ENCODE measurements at regions not wholly inside any gene's neighbourhood (a gene's known extent, or its start where the extent isn't known, plus 50 kb on each side); places are given as distances from the start of the nearest gene placed in this dataset.

DNA sequence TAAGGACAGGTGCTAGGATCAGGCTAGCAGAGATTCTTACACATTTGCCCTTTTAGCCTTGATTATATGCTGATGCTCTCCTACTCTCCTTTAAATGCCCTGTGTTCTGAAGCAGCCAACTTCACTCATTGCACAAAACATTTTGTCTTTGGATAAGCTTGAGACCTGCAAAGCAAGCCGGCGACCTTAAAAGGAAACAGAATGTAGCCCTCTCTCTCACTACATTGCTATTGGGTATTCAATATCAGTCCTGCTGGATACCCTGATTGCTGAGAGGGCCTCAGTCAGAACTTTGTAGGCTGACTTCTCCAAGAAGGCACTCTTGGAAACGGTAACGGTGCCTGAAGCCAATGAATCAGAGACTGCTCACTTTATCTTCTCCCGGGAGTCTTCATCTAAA, 528.9 kb downstream of the DTWD2 start:
- Histone ChIP-seq H3K36me3 (ENCODE audit: control insufficient read depth in 2 of 2, insufficient read depth in 2 of 2, low read length in 1 of 2) (no peaks in the 10 kb centered on the region), H3K27me3 (ENCODE audit: control insufficient read depth in 2 of 2, insufficient read depth in 1 of 2, low read length in 1 of 2) (no peaks in the 10 kb centered on the region), H3K27ac (ENCODE audit: low read depth in 1 of 2, low read length in 1 of 2) (no peak overlapping the region), H3K9me3 (ENCODE audit: control insufficient read depth in 2 of 2, insufficient read depth in 1 of 2, low read length in 1 of 2) (no peaks in the 10 kb centered on the region), H3K4me3 (ENCODE audit: low read length in 2 of 2) (no peak overlapping the region), H3K4me1 (ENCODE audit: control insufficient read depth in 2 of 2, insufficient read depth in 2 of 2, low read length in 2 of 2) (no peaks in the 10 kb centered on the region)
- WGBS: 98% methylated on average over 5 of the region's 5 CpGs
- DNase-seq (ENCODE audit: low read depth in 6 of 9, low spot score in 9 of 9): no peak

DNA sequence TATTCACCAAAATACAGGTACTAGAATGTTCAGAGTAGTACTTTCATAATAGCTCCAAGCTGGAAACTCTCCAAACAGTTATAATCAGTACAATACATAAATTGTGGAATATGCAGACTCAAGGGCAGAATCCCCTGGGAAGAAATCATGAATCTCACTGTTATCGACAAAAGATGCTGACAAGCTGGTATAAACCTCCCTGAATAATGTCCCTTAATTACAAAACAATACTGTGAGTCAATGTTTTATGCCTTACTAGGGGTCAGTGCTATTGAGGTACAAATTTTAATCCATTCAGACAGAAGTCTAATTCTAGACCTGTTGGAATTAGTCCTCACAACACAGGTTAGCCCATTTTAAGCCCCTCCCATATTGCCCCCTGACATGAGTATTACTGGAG, 532.3 kb downstream of the DTWD2 start:
- no peak for DNase-seq (ENCODE audit: low read depth in 6 of 9, low spot score in 9 of 9)
- Histone ChIP-seq H3K27me3 (ENCODE audit: control insufficient read depth in 2 of 2, insufficient read depth in 1 of 2, low read length in 1 of 2) (no peaks in the 10 kb centered on the region), H3K4me3 (ENCODE audit: low read length in 2 of 2) (no peak overlapping the region), H3K27ac (ENCODE audit: low read depth in 1 of 2, low read length in 1 of 2) (no peak overlapping the region), H3K36me3 (ENCODE audit: control insufficient read depth in 2 of 2, insufficient read depth in 2 of 2, low read length in 1 of 2) (no peaks in the 10 kb centered on the region), H3K4me1 (ENCODE audit: control insufficient read depth in 2 of 2, insufficient read depth in 2 of 2, low read length in 2 of 2) (no peaks in the 10 kb centered on the region), H3K9me3 (ENCODE audit: control insufficient read depth in 2 of 2, insufficient read depth in 1 of 2, low read length in 1 of 2) (no peaks in the 10 kb centered on the region)
- WGBS: 97% methylated on average over 1 of the region's 1 CpG

DNA sequence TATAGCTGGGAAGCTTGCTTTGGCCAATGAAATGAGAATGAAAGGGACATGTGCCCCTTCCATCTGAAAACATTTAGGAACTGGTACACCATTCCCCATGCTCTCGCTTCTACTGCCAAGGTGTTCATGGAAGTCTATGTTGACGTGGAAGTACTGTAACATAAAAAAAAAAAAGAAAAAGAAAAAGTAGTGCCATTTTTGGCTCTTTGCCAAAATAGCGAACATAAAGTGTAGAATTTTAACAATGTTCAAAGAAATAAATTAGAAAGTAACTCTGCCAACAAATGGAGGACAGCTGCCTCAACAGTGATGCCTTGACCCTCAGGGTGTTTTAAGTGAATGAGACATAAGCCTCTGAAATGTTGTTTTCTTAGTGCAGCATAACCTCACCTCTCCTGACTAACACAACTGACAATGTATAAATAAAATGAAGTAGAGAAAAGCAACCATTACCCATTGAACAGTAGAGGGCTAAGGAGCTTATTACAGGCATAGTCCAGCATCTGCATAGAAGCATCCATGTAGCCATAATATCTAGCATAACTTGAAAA, 536.6 kb downstream of the DTWD2 start:
- Histone ChIP-seq H3K4me3 (ENCODE audit: low read length in 2 of 2) (no peak overlapping the region), H3K27ac (ENCODE audit: low read depth in 1 of 2, low read length in 1 of 2) (no peak overlapping the region), H3K9me3 (ENCODE audit: control insufficient read depth in 2 of 2, insufficient read depth in 1 of 2, low read length in 1 of 2) (no peaks in the 10 kb centered on the region), H3K4me1 (ENCODE audit: control insufficient read depth in 2 of 2, insufficient read depth in 2 of 2, low read length in 2 of 2) (no peaks in the 10 kb centered on the region), H3K36me3 (ENCODE audit: control insufficient read depth in 2 of 2, insufficient read depth in 2 of 2, low read length in 1 of 2) (no peaks in the 10 kb centered on the region), H3K27me3 (ENCODE audit: control insufficient read depth in 2 of 2, insufficient read depth in 1 of 2, low read length in 1 of 2) (no peaks in the 10 kb centered on the region)
- DNase-seq (ENCODE audit: low read depth in 6 of 9, low spot score in 9 of 9): no peak
- 93% methylated on average over 3 of the region's 3 CpGs for WGBS

DNA sequence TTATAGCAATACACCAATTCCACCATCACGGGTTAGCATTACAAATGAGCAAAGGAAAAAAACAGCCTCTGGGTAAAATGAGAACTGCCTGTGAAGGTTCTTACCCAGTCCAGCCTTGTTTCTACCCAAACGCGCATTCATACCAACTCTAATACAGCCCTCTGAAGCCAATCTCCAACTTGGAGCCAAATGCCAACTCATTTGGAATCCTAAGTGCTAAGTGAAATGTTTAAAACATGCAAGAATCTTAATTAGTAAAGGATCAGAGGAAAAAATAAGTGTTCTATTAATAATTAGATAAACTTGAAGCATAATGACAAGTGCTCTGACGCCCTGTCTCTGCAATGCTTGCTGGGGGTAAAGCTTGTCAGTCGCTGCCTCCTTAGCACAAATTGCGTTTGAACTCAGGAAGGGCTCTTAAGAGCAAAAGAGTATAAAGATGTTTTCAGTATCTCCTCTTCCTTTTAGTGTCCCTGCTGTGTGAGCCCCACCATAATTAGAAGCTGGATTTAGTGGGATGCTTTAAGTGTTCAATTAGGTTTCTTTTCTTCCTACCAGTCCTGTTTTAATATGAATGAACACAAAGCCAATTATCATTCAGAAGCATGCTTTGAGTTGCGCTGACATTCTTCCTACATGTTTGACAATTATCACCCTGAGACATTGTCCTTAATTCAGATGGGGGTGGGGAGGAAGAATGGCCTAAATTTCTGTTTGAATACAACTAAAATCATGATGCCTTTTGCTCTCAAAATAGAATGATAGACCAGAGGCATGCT, 537.6 kb downstream of the DTWD2 start:
- Histone ChIP-seq H3K4me3 (ENCODE audit: low read length in 2 of 2) (no peak overlapping the region), H3K4me1 (ENCODE audit: control insufficient read depth in 2 of 2, insufficient read depth in 2 of 2, low read length in 2 of 2) (no peaks in the 10 kb centered on the region), H3K36me3 (ENCODE audit: control insufficient read depth in 2 of 2, insufficient read depth in 2 of 2, low read length in 1 of 2) (no peaks in the 10 kb centered on the region), H3K27me3 (ENCODE audit: control insufficient read depth in 2 of 2, insufficient read depth in 1 of 2, low read length in 1 of 2) (no peaks in the 10 kb centered on the region), H3K27ac (ENCODE audit: low read depth in 1 of 2, low read length in 1 of 2) (no peak overlapping the region), H3K9me3 (ENCODE audit: control insufficient read depth in 2 of 2, insufficient read depth in 1 of 2, low read length in 1 of 2) (no peaks in the 10 kb centered on the region)
- WGBS: 94% methylated on average over 7 of the region's 7 CpGs
- no peak for DNase-seq (ENCODE audit: low read depth in 6 of 9, low spot score in 9 of 9)

DNA sequence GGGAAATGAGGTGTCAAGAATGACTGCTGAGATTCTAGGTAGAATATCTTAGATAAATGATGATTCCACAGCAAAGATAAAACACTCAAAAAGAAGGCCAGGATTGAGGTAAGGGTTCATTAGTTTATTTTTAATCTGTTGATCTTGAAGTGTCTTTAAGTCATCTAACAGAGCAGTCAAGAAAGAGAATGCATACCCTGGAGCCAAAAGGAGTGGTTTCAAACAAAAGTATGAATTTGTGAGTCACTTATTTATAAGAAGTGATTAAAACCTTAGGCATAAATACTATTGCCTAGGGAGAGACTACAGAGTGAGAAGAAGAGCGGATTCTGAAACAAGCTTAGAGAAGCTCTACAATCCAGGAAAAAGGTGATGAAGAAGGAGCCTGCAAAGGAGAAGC, 541.0 kb downstream of the DTWD2 start:
- H3K4me1 ChIP-seq (ENCODE audit: control insufficient read depth in 2 of 2, insufficient read depth in 2 of 2, low read length in 2 of 2): no peaks in the 10 kb centered on the region
- no peaks in the 10 kb centered on the region for H3K27me3 ChIP-seq (ENCODE audit: control insufficient read depth in 2 of 2, insufficient read depth in 1 of 2, low read length in 1 of 2)
- H3K4me3 ChIP-seq (ENCODE audit: low read length in 2 of 2): no peak overlapping the region
- no peak for DNase-seq (ENCODE audit: low read depth in 6 of 9, low spot score in 9 of 9)
- no peaks in the 10 kb centered on the region for H3K9me3 ChIP-seq (ENCODE audit: control insufficient read depth in 2 of 2, insufficient read depth in 1 of 2, low read length in 1 of 2)
- H3K27ac ChIP-seq (ENCODE audit: low read depth in 1 of 2, low read length in 1 of 2): no peak overlapping the region
- 99% methylated on average over 1 of the region's 1 CpG for WGBS
- no peaks in the 10 kb centered on the region for H3K36me3 ChIP-seq (ENCODE audit: control insufficient read depth in 2 of 2, insufficient read depth in 2 of 2, low read length in 1 of 2)

DNA sequence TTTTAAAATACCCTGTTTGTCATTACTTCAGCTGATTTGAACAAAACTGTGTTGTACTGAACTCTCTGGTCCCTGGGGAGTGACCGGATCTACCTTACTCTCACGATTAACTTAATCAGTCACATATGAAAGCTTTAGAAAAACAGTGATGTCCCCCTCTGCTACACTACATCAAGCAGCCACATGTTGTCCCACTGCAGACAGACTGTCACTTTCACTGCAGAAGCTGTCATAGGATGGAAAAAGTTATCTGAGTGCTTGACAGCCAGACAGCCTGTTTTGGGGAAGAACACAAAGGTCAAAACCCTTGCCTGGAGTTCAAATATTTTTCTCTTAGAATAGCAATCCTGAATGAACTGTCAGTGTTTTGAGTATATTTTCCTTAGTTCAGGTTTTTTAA, 546.4 kb downstream of the DTWD2 start:
- 93% methylated on average over 2 of the region's 2 CpGs for WGBS
- Histone ChIP-seq H3K27me3 (ENCODE audit: control insufficient read depth in 2 of 2, insufficient read depth in 1 of 2, low read length in 1 of 2) (no peaks in the 10 kb centered on the region), H3K36me3 (ENCODE audit: control insufficient read depth in 2 of 2, insufficient read depth in 2 of 2, low read length in 1 of 2) (no peaks in the 10 kb centered on the region), H3K4me3 (ENCODE audit: low read length in 2 of 2) (no peak overlapping the region), H3K4me1 (ENCODE audit: control insufficient read depth in 2 of 2, insufficient read depth in 2 of 2, low read length in 2 of 2) (no peaks in the 10 kb centered on the region), H3K27ac (ENCODE audit: low read depth in 1 of 2, low read length in 1 of 2) (no peak overlapping the region), H3K9me3 (ENCODE audit: control insufficient read depth in 2 of 2, insufficient read depth in 1 of 2, low read length in 1 of 2) (no peaks in the 10 kb centered on the region)
- no peak for DNase-seq (ENCODE audit: low read depth in 6 of 9, low spot score in 9 of 9)

DNA sequence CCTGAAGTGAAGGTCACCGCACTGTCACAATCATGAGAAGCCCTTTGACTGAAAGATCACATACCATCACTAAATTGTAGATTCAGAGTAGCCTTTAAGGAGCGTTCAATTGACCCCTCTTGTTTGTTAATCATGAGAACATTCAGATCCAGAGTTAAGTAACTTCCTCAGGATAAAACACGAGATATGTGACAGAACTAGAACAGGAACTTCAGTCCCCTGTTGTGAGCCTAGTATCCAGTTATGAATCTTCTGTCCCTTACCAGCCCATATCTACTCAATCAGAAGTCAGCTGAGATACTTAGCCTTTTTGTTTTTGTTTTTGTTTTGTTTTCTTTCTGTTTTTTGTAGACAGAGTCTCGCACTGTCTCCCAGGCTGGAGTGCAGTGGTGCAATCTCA, 547.3 kb downstream of the DTWD2 start:
- WGBS: 83% methylated on average over 4 of the region's 4 CpGs
- Histone ChIP-seq H3K9me3 (ENCODE audit: control insufficient read depth in 2 of 2, insufficient read depth in 1 of 2, low read length in 1 of 2) (no peaks in the 10 kb centered on the region), H3K4me3 (ENCODE audit: low read length in 2 of 2) (no peak overlapping the region), H3K27me3 (ENCODE audit: control insufficient read depth in 2 of 2, insufficient read depth in 1 of 2, low read length in 1 of 2) (no peaks in the 10 kb centered on the region), H3K4me1 (ENCODE audit: control insufficient read depth in 2 of 2, insufficient read depth in 2 of 2, low read length in 2 of 2) (no peaks in the 10 kb centered on the region), H3K36me3 (ENCODE audit: control insufficient read depth in 2 of 2, insufficient read depth in 2 of 2, low read length in 1 of 2) (no peaks in the 10 kb centered on the region), H3K27ac (ENCODE audit: low read depth in 1 of 2, low read length in 1 of 2) (no peak overlapping the region)
- no peak for DNase-seq (ENCODE audit: low read depth in 6 of 9, low spot score in 9 of 9)

DNA sequence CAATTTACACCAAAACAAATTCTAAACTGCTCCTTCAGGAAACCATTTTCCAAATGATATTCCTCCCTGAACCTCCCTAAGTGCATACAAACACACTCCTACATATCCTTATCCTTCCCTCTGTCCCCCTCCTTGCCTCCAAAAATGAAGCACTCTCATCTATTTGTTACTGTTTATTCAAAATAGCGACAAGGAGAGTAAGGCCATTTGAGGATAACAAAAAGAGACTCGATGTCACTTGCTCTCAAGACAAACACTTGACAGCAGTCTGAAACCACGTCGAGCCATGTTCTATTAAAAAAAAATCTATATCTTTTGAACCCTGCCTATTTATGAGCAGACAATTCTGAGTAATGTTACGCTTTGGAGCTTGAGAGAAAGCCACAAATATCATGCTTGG, 547.9 kb downstream of the DTWD2 start:
- Histone ChIP-seq H3K4me3 (ENCODE audit: low read length in 2 of 2) (no peak overlapping the region), H3K27ac (ENCODE audit: low read depth in 1 of 2, low read length in 1 of 2) (no peak overlapping the region), H3K36me3 (ENCODE audit: control insufficient read depth in 2 of 2, insufficient read depth in 2 of 2, low read length in 1 of 2) (no peaks in the 10 kb centered on the region), H3K4me1 (ENCODE audit: control insufficient read depth in 2 of 2, insufficient read depth in 2 of 2, low read length in 2 of 2) (no peaks in the 10 kb centered on the region), H3K27me3 (ENCODE audit: control insufficient read depth in 2 of 2, insufficient read depth in 1 of 2, low read length in 1 of 2) (no peaks in the 10 kb centered on the region), H3K9me3 (ENCODE audit: control insufficient read depth in 2 of 2, insufficient read depth in 1 of 2, low read length in 1 of 2) (no peaks in the 10 kb centered on the region)
- DNase-seq (ENCODE audit: low read depth in 6 of 9, low spot score in 9 of 9): no peak
- 94% methylated on average over 5 of the region's 5 CpGs for WGBS

DNA sequence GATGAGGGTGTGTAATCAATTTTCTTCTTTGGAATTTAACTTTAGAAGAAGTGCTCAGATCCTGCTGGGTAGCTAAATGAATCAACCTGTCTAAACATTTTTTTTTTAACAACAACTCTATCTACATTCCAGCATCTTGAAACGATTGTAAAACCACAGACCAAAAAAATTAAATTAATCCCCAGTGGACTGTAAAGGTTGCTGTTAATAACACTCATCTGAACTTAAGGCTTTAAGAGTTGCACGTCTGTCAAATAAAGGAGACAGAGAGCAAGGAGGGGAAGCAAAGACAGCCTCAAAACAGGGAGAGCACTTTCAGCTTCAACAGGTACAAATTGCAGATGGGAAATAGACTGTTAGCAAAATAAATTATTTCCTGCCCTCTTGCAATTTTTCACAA, 548.5 kb downstream of the DTWD2 start:
- 32% methylated on average over 2 of the region's 2 CpGs for WGBS
- DNase-seq (ENCODE audit: low read depth in 6 of 9, low spot score in 9 of 9): no peak
- no peaks in the 10 kb centered on the region for H3K4me1 ChIP-seq (ENCODE audit: control insufficient read depth in 2 of 2, insufficient read depth in 2 of 2, low read length in 2 of 2)
- no peak overlapping the region for H3K4me3 ChIP-seq (ENCODE audit: low read length in 2 of 2)
- H3K36me3 ChIP-seq (ENCODE audit: control insufficient read depth in 2 of 2, insufficient read depth in 2 of 2, low read length in 1 of 2): no peaks in the 10 kb centered on the region
- H3K9me3 ChIP-seq (ENCODE audit: control insufficient read depth in 2 of 2, insufficient read depth in 1 of 2, low read length in 1 of 2): no peaks in the 10 kb centered on the region
- no peaks in the 10 kb centered on the region for H3K27me3 ChIP-seq (ENCODE audit: control insufficient read depth in 2 of 2, insufficient read depth in 1 of 2, low read length in 1 of 2)
- no peak overlapping the region for H3K27ac ChIP-seq (ENCODE audit: low read depth in 1 of 2, low read length in 1 of 2)

All from thymus (tissue), 11 donors.